Liver (tissue), 8 donors: ENCODE measurements at regions not wholly inside any gene's neighbourhood (a gene's known extent, or its start where the extent isn't known, plus 50 kb on each side); places are given as distances from the start of the nearest gene placed in this dataset.

ENCODE experiments used
- DNase-seq: peaks from one replicate; pipeline ENCODE4 v3.0.0-alpha.2; 2017; ENCODE audit warnings: low spot score
- H3K27ac ChIP-seq, 2 donors: one replicate each; pipeline ENCODE4 v1.7.0; 2013; ENCODE audit warnings: inconsistent platforms in 2 of 2, low read length in 2 of 2, control low read depth in 1 of 2, low read depth in 1 of 2, mild to moderate bottlenecking in 1 of 2
- H3K27me3 ChIP-seq, 4 donors: one replicate each; pipeline versions ENCODE4 v1.6.1 to v1.7.0; 2013; ENCODE audit warnings: low read length in 3 of 4, inconsistent platforms in 1 of 4, mild to moderate bottlenecking in 1 of 4, moderate library complexity in 1 of 4; ENCODE audit not compliant: control insufficient read depth in 4 of 4, insufficient read depth in 4 of 4
- H3K36me3 ChIP-seq, 4 donors: one replicate each; pipeline versions ENCODE4 v1.6.1 to v1.7.0; 2013; ENCODE audit warnings: low read length in 3 of 4, mild to moderate bottlenecking in 3 of 4, low read depth in 1 of 4, moderate library complexity in 1 of 4; ENCODE audit not compliant: control insufficient read depth in 4 of 4, insufficient read depth in 3 of 4
- H3K4me1 ChIP-seq, 4 donors: one replicate each; pipeline versions ENCODE4 v1.6.1 to v1.7.0; 2013; ENCODE audit warnings: low read length in 3 of 4, mild to moderate bottlenecking in 3 of 4, moderate library complexity in 1 of 4; ENCODE audit not compliant: control insufficient read depth in 4 of 4, insufficient read depth in 4 of 4
- H3K4me3 ChIP-seq, 3 donors: one replicate each; pipeline versions ENCODE4 v1.6.1 to v1.7.0; 2013; ENCODE audit warnings: low read length in 3 of 3, control low read depth in 1 of 3, low read depth in 1 of 3, mild to moderate bottlenecking in 1 of 3
- H3K9ac ChIP-seq, 2 donors: one replicate each; pipeline ENCODE4 v1.7.0; 2013; ENCODE audit warnings: low read length in 2 of 2, mild to moderate bottlenecking in 2 of 2, moderate library complexity in 2 of 2, control low read depth in 1 of 2, low read depth in 1 of 2
- H3K9me3 ChIP-seq, 4 donors: one replicate each; pipeline versions ENCODE4 v1.6.1 to v1.7.0; 2013; ENCODE audit warnings: low read length in 3 of 4; ENCODE audit not compliant: control insufficient read depth in 4 of 4
- ATF3 ChIP-seq: IDR thresholded peaks from 2 replicates; pipeline ENCODE4 v1.6.1; 2016; ENCODE audit warnings: antibody characterized with exemption
- CTCF ChIP-seq: fragments of 150-350 bp; IDR thresholded peaks from 2 replicates; pipeline ENCODE4 v1.5.1; 2017; ENCODE audit warnings: improper control_type of control experiment, low read depth, low read length; ENCODE audit not compliant: missing input control
- EGR1 ChIP-seq, 2 donors: IDR thresholded peaks; 2 replicates each; pipeline ENCODE4 v1.6.1; 2016 to 2018; ENCODE audit warnings: antibody characterized with exemption in 2 of 2, low read depth in 2 of 2
- FOXA1 ChIP-seq: IDR thresholded peaks from 2 replicates; pipeline ENCODE4 v1.6.1; 2016; ENCODE audit warnings: antibody characterized with exemption
- FOXA2 ChIP-seq: IDR thresholded peaks from 2 replicates; pipeline ENCODE4 v1.6.1; 2016; ENCODE audit warnings: antibody characterized with exemption
- GABPA ChIP-seq, 2 donors: IDR thresholded peaks in 1 of 2; conservative IDR thresholded peaks in 1 of 2; 2 replicates each; pipeline ENCODE4 v1.6.1; 2016; ENCODE audit warnings: antibody characterized with exemption in 2 of 2, mild to moderate bottlenecking in 1 of 2, moderate library complexity in 1 of 2
- HNF4A ChIP-seq, 2 donors: conservative IDR thresholded peaks; 2 replicates each; pipeline ENCODE4 v1.6.1; 2016; ENCODE audit warnings: antibody characterized with exemption in 2 of 2, mild to moderate bottlenecking in 2 of 2
- HNF4G ChIP-seq: IDR thresholded peaks from 2 replicates; pipeline ENCODE4 v1.6.1; 2016; ENCODE audit warnings: antibody characterized with exemption
- JUND ChIP-seq, 2 donors: IDR thresholded peaks; 2 replicates each; pipeline ENCODE4 v1.6.1; 2016; ENCODE audit warnings: antibody characterized with exemption in 2 of 2
- RAD21 ChIP-seq, 2 donors: IDR thresholded peaks; 2 replicates each; pipeline ENCODE4 v1.6.1; 2016; ENCODE audit warnings: antibody characterized with exemption in 2 of 2, mild to moderate bottlenecking in 2 of 2
- REST ChIP-seq: IDR thresholded peaks from 2 replicates; pipeline ENCODE4 v1.6.1; 2016; ENCODE audit warnings: antibody characterized with exemption, mild to moderate bottlenecking
- RXRA ChIP-seq, 2 donors: IDR thresholded peaks; 2 replicates each; pipeline ENCODE4 v1.6.1; 2017 to 2018; ENCODE audit warnings: antibody characterized with exemption in 2 of 2, mild to moderate bottlenecking in 1 of 2
- SP1 ChIP-seq: IDR thresholded peaks from 2 replicates; pipeline ENCODE4 v1.6.1; 2018; ENCODE audit warnings: antibody characterized with exemption, mild to moderate bottlenecking
- TAF1 ChIP-seq: conservative IDR thresholded peaks from 2 replicates; pipeline ENCODE4 v1.6.1; 2016; ENCODE audit warnings: antibody characterized with exemption, mild to moderate bottlenecking
- YY1 ChIP-seq: IDR thresholded peaks from 2 replicates; pipeline ENCODE4 v1.6.1; 2016; ENCODE audit warnings: antibody characterized with exemption, mild to moderate bottlenecking
- ZBTB33 ChIP-seq: IDR thresholded peaks from 2 replicates; pipeline ENCODE4 v1.6.1; 2016; ENCODE audit warnings: antibody characterized with exemption
- WGBS: extraction: QIAGEN DNeasy Blood & Tissue Kit; methylation state at CpG from one replicate; pipeline ENCODE4 v1.1.7; 2013; 5-methylcytosine and 5-hydroxymethylcytosine counted together
- TF ChIP-seq, protein P1 (sequence below): IDR thresholded peaks from 2 replicates; pipeline ENCODE4 v1.6.1; 2016; ENCODE audit warnings: antibody characterized with exemption
- donor health status: healthy.
- donor health status: healthy.
- donor health status: healthy.
- donor health status: healthy.
- donor health status: healthy.

DNA sequence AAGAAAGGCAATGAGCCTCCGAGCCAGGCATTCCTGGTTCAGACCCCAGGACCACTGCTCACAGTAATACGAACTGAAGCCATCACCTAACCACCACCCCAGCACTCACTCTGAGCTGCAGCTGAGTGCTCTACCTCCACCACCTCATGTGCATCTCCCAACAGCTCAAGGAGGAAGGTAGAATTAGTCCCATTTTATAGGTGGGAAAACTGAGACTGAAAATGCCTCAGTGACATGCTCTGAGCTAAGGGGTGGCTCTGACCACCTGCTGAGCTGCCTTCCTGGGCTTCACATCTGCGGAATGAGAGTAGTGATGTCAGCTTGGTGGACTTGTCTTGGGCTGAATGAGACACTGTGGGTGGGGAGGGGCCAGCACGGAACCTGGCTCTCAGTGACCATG is 159.7 kb upstream of the UNC5B start:
- no peak overlapping the region for H3K9ac ChIP-seq
- TF ChIP-seq GABPA (IDR thresholded peaks at IDR 0.05 in 1 of 2, conservative IDR thresholded peaks at IDR 0.05 in 1 of 2) (no peak), TAF1 (no peak), SP1 (no peak), ATF3 (no peak), RAD21 (IDR thresholded peaks at IDR 0.05) (no peak), CTCF (no peak), FOXA2 (no peak), YY1 (no peak), HNF4A (conservative IDR thresholded peaks at IDR 0.05) (no peak)
- WGBS: 95% methylated on average over 4 of the region's 4 CpGs
- no peak overlapping the region for H3K4me3 ChIP-seq
- no peaks in the 10 kb centered on the region for H3K4me1 ChIP-seq
- no peak overlapping the region for H3K27ac ChIP-seq
- H3K36me3 ChIP-seq: no peaks in the 10 kb centered on the region
- H3K9me3 ChIP-seq: no peaks in the 10 kb centered on the region
- DNase-seq: no peak
- H3K27me3 ChIP-seq: no peaks in the 10 kb centered on the region

DNA sequence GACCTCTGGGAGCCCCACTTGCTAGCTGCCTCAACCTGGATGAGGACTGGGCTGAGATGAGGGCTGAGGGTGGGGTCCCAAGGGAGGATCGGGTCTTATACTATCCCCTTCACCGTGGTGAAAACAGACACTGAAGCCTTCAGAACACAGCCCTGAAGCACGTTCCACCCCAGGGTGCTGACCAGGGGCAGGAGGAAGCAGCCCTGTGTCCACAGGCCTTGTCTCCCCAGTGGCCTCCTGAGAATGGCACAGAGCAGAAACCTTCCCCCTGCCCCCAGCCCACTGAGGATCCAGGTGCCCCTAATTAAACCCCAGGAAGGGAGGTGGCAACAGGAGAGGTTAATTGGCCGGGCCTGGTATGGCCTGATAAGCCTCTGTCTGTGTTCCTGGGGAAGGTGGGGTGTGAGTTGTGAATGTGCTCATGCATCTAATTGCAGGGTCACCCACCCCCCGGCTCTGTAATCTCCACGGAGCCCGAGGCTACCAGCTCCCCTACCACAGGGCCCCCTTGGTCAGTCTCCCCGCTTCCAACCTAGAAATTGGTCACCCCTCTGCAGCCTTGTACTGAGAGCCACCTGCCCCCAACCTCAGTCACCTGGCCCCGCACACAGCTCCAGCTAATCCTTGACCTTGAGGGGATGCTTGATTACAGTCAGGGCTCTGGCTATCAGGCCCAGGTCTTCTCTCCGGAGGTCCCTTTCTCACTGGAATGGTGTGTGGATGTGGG is 159.0 kb upstream of the UNC5B start:
- Histone ChIP-seq H3K9me3 (no peaks in the 10 kb centered on the region), H3K36me3 (no peaks in the 10 kb centered on the region), H3K4me1 (no peaks in the 10 kb centered on the region), H3K27ac (no peak overlapping the region), H3K27me3 (no peaks in the 10 kb centered on the region), H3K4me3 (no peak overlapping the region), H3K9ac (no peak overlapping the region)
- no peak for DNase-seq
- 78% methylated on average over 10 of the region's 10 CpGs for WGBS
- TF ChIP-seq SP1 (no peak), TAF1 (no peak), ATF3 (no peak), REST (no peak), RAD21 (IDR thresholded peaks at IDR 0.05) (no peak), HNF4G (no peak), RXRA (IDR thresholded peaks at IDR 0.05) (no peak), CTCF (no peak), FOXA1 (no peak), EGR1 (IDR thresholded peaks at IDR 0.05; ENCODE audit: low read depth in 2 of 2) (no peak), YY1 (no peak), FOXA2 (no peak), GABPA (IDR thresholded peaks at IDR 0.05 in 1 of 2, conservative IDR thresholded peaks at IDR 0.05 in 1 of 2) (no peak), ZBTB33 (no peak), HNF4A (conservative IDR thresholded peaks at IDR 0.05) (no peak), JUND (IDR thresholded peaks at IDR 0.05) (no peak)
- TF ChIP-seq, protein P1, sequence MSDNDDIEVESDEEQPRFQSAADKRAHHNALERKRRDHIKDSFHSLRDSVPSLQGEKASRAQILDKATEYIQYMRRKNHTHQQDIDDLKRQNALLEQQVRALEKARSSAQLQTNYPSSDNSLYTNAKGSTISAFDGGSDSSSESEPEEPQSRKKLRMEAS: no peak
